ENCODE measurements at regions not wholly inside any gene's neighbourhood (a gene's known extent, or its start where the extent isn't known, plus 50 kb on each side); places are given as distances from the start of the nearest gene placed in this dataset.
"Not testable (repeated sequence)": the region's sequence is repeated elsewhere in the genome, so short reads cannot be mapped to it uniquely, and the experiment has no call there.

DNA sequence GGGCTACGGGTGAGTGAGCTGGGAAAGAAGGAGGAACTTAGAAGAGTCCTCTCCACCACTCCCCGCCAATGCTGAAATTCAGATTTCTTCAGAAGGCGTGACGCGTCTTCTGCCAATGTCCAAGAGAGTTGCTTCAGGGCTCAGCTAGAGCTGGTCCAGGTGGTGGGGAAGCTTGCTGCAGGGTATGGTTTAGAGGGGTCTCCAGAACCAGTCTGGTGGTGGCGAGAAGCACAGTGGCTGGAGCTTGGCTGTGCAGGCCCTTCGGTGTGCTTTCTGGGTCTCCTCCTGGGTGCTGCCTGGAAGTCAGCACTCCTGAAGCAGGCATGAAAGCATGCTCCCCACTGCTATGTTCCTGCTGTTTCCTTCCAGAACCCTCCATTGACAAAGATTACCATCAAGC, 387.2 kb downstream of the PTPRU start:
- Mint-ChIP-seq H3K9me3 (peaks cover 4% of the 10 kb centered on the region), H3K36me3 (no peaks in the 10 kb centered on the region), H3K27me3 (peaks cover 7% of the 10 kb centered on the region), H3K27ac (no peak overlapping the region), H3K4me1 (no peaks in the 10 kb centered on the region), H3K4me3 (no peak overlapping the region)
- no peak for ATAC-seq (ENCODE audit: low read depth)
- peak in 1 of 2 donors; percentile 5 for DNase-seq (ENCODE audit: low spot score in 2 of 2)

DNA sequence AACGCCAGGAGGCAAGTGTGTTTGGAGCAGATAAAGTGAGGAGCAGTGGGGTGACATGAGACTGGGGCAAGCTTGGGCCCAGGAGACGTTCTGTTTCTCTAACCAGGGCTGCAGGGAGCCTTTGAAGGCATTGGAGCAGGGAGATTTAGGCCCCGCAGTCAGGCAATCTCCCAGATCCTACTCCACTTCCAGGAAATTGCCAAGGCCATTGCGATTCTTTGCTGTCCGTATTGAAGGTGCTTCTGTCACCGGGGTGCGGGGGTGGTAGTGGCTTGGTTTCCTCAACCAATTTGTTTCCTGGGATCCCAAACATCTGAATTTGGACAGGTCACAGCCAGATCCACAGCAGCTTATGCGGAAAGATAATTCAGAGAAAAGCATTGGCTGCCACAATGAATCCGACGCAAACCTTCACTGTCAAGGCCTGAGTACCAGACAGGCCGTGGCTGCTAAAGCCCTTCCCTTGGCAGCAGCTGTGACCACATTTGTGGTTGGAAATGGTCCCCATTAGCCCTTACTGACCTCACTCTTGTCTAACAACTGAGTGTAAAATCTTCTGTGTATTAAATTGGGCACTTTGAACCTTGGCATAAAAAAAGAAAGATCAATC, 385.6 kb downstream of the PTPRU start:
- no peak overlapping the region for H3K27ac Mint-ChIP-seq
- H3K36me3 Mint-ChIP-seq, result no peaks in the 10 kb centered on the region
- peaks cover 2% of the 10 kb centered on the region for H3K9me3 Mint-ChIP-seq
- no peak overlapping the region for H3K4me3 Mint-ChIP-seq
- DNase-seq (ENCODE audit: low spot score in 2 of 2) (no peak), ATAC-seq (ENCODE audit: low read depth) (no peak)
- peaks cover 7% of the 10 kb centered on the region for H3K27me3 Mint-ChIP-seq
- H3K4me1 Mint-ChIP-seq, result no peaks in the 10 kb centered on the region

DNA sequence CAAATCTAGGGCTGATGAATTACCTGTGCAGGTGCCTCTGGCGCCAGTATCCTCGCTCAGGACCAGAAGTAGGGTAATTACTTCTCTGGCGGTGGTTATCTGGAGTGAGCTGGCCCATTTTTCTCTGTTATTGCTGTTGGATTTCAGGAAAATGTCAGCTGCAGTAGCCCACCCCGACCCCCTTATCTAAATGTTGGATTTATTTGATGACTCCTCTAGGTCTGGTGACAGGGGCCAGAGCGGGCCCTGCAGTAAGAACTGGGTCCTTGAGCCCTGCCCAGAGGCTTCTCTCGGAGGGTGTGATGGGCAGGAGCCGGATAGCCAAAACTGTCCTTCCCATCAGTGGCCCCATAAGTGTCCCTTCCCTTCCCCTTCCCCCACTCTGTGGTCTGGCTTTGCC, 384.3 kb downstream of the PTPRU start:
- ATAC-seq (ENCODE audit: low read depth) (no peak), DNase-seq (ENCODE audit: low spot score in 2 of 2) (peak in 1 of 2 donors; percentile 3)
- H3K36me3 Mint-ChIP-seq, result no peaks in the 10 kb centered on the region
- peaks cover 7% of the 10 kb centered on the region for H3K27me3 Mint-ChIP-seq
- H3K4me1 Mint-ChIP-seq, result no peaks in the 10 kb centered on the region
- H3K9me3 Mint-ChIP-seq, result no peaks in the 10 kb centered on the region
- H3K27ac Mint-ChIP-seq, result no peak overlapping the region
- no peak overlapping the region for H3K4me3 Mint-ChIP-seq

DNA sequence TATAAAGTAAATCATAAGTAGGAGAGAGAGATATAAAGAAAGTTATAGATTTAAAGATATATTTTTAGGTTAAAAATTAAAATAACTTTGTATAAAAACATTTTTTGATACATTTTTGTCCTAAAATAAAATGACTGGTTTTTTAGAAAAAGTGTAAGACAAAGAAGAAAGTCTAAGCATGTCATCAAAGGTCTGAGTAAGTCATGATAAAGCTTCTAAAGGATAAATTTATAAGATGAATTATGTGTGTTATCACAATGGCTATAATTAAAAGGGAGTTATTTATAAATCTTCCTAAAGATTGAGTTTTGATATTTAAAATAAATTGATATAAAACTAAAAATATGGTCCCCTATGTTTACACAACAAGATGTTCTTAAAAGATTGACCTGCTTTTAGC, 370.9 kb downstream of the PTPRU start:
- ATAC-seq (ENCODE audit: low read depth) (no peak), DNase-seq (ENCODE audit: low spot score in 2 of 2) (no peak)
- Mint-ChIP-seq H3K36me3 (no peaks in the 10 kb centered on the region), H3K9me3 (peaks cover 1% of the 10 kb centered on the region), H3K27ac (no peak overlapping the region), H3K4me1 (no peaks in the 10 kb centered on the region), H3K4me3 (no peak overlapping the region), H3K27me3 (no peaks in the 10 kb centered on the region)

DNA sequence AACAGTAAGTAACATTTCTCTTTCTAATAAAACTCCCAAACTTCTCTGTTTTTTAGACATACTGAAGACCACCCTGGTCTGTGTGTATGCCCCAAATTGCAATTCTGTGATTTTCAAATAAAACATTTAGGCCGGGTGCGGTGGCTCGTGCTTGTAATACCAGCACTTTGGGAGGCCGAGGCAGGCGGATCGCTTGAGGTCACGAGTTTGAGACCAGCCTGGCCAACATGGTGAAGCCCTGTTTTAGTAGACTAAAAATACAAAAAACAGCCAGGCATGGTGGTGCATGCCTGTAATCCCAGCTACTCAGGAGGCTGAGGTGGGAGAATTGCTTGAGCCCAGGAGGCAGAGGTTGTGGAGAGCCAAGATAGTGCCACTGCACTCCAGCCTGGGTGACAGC, 368.5 kb downstream of the PTPRU start:
- ATAC-seq (ENCODE audit: low read depth); H3K27ac Mint-ChIP-seq; DNase-seq (ENCODE audit: low spot score in 2 of 2); H3K27me3 Mint-ChIP-seq; H3K4me1 Mint-ChIP-seq; H3K4me3 Mint-ChIP-seq; H3K9me3 Mint-ChIP-seq; H3K36me3 Mint-ChIP-seq: not testable (repeated sequence)

DNA sequence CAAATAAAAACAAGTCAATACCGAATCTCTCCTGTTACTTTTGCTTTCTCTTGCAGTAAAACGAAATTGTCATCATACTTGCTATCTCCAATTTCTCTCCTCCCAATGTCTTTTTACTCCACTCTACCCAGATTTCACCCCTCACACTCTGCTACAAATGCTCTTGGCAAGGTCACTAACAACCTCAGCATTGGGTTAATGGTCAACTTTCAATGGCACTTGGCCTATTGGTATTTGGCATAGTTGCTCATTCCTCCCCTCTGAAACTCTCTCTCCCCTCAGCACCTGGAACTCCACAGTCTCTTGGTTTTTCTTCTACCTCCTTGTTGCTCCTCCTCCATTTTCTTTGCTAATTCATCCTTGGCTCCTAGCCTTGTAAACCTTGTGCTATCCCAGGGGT, 367.3 kb downstream of the PTPRU start:
- Mint-ChIP-seq H3K4me3 (no peak overlapping the region), H3K27ac (no peak overlapping the region), H3K9me3 (peaks cover 1% of the 10 kb centered on the region), H3K36me3 (no peaks in the 10 kb centered on the region), H3K4me1 (no peaks in the 10 kb centered on the region), H3K27me3 (peaks cover 2% of the 10 kb centered on the region)
- DNase-seq (ENCODE audit: low spot score in 2 of 2) (peak in 1 of 2 donors; percentile 3), ATAC-seq (ENCODE audit: low read depth) (no peak)

DNA sequence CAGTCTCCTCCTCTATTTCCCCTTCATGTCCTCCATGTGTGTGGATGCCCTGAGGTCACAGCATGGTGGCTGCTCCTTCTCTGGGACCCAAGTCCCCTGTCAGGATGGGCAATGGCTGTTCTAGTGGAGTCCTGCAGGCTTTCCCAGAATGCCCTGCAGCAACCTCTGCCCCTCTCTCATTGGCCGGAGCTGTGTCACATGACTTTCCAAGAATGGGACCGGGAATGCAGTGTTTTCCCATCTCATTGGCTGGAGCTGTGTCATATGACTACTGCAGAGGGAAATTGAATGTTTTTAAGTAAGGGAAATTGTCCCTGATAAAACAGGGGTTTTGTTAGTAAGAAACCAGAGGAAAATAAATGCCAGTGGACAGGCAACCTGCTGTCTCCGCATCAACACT, 365.9 kb downstream of the PTPRU start:
- H3K27ac Mint-ChIP-seq, result no peak overlapping the region

DNA sequence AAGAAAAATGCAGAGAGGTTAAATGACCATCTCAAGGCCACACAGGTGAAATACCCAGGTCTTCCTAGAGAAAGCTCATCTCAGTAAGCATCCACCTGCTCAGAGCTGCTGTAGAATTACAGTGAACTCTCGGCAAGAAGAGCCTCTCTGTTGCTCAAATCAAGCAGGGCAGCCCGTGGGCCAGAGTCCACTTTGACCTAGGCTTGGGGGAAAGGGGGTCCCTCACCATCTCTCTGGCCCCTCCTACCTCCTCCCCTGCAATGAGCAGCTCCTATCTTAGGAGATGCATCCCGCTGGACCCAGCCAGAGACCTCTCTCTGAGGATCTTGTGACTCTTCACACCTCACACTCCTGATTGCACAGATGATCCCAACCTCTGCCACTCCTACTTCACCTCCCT, 364.7 kb downstream of the PTPRU start:
- Mint-ChIP-seq H3K27ac (no peak overlapping the region), H3K4me3 (no peak overlapping the region), H3K27me3 (peaks cover 4% of the 10 kb centered on the region), H3K9me3 (no peaks in the 10 kb centered on the region), H3K4me1 (no peaks in the 10 kb centered on the region), H3K36me3 (no peaks in the 10 kb centered on the region)
- DNase-seq (ENCODE audit: low spot score in 2 of 2), result peak in 1 of 2 donors; percentile 4
- no peak for ATAC-seq (ENCODE audit: low read depth)

More for the DNA sequence above, 365.9 kb downstream of the PTPRU start:
- DNase-seq (ENCODE audit: low spot score in 2 of 2) (peak in 1 of 2 donors; percentile 4), ATAC-seq (ENCODE audit: low read depth) (no peak)
- no peaks in the 10 kb centered on the region for H3K9me3 Mint-ChIP-seq
- no peaks in the 10 kb centered on the region for H3K36me3 Mint-ChIP-seq
- H3K27me3 Mint-ChIP-seq, result peaks cover 2% of the 10 kb centered on the region
- no peak overlapping the region for H3K4me3 Mint-ChIP-seq
- H3K4me1 Mint-ChIP-seq, result no peaks in the 10 kb centered on the region

DNA sequence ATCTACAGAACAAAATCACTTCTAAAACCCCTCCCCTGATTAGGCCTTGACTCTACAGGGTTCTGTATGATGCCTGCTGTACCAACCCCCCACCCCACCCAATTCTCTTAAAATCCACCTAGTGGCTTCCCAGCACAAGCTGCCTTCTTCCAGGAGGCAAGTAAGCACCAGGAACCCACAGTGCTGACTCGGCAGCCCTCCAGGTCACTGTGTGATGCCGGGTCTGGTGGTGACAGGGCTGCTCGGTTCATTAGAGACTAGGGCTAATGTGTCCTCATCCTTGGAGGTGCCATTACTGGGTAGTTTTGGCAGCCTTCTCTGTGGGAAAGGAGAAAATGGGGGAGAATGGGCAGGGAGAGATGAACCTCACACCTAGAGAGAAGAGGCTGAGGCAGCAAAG, 363.5 kb downstream of the PTPRU start:
- no peaks in the 10 kb centered on the region for H3K4me1 Mint-ChIP-seq
- peaks cover 4% of the 10 kb centered on the region for H3K27me3 Mint-ChIP-seq

DNA sequence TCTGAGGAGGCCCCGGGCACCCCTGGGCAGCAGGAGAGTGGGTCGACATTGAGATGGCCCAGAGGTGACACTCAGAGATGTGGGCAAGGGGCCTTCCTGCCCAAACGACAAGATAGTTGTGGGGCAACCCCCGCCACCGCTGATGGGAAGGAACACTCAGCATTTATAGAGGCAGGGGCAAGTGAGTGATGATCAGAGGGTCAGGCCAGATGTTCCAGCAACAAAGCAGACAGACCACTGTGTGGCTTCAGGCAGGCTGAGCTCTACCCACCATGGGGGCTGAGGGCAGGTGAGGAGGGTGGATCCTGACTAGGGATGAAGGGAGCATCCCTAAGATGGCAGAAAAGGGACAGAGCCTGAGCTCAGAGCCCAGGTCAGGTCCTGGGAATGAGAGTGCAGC, 362.7 kb downstream of the PTPRU start:
- Mint-ChIP-seq H3K27me3 (peaks cover 4% of the 10 kb centered on the region), H3K4me1 (no peaks in the 10 kb centered on the region), H3K9me3 (no peaks in the 10 kb centered on the region), H3K36me3 (no peaks in the 10 kb centered on the region), H3K27ac (no peak overlapping the region), H3K4me3 (no peak overlapping the region)
- ATAC-seq (ENCODE audit: low read depth), result no peak
- peak in 1 of 2 donors; percentile 1 for DNase-seq (ENCODE audit: low spot score in 2 of 2)

More for the DNA sequence above, 363.5 kb downstream of the PTPRU start:
- H3K27ac Mint-ChIP-seq, result no peak overlapping the region
- ATAC-seq (ENCODE audit: low read depth) (no peak), DNase-seq (ENCODE audit: low spot score in 2 of 2) (peak in 1 of 2 donors; percentile 2)
- no peaks in the 10 kb centered on the region for H3K9me3 Mint-ChIP-seq
- no peaks in the 10 kb centered on the region for H3K36me3 Mint-ChIP-seq
- no peak overlapping the region for H3K4me3 Mint-ChIP-seq

DNA sequence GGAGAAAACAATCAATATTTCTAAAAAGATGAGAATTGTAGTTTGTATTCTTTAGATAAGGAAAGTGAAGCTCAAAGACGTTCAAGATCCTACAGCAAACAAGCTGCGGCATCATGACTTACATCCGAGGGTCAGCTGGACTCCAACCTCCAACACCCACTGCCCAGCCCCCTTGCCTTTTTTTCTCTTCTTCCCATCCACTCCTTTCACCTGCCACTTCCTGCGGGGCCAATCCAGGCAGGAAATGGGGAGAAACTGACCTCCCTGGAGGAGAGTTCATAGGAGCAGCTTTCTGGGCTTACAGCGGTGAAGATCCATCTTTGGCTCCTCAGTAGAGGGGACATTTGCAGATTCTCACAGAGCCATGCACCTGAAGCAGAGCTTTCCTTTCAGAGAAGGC, 361.5 kb downstream of the PTPRU start:
- ATAC-seq (ENCODE audit: low read depth) (no peak), DNase-seq (ENCODE audit: low spot score in 2 of 2) (peak in 1 of 2 donors; percentile 1)
- no peaks in the 10 kb centered on the region for H3K4me1 Mint-ChIP-seq
- H3K27me3 Mint-ChIP-seq, result peaks cover 4% of the 10 kb centered on the region
- H3K36me3 Mint-ChIP-seq, result no peaks in the 10 kb centered on the region
- H3K27ac Mint-ChIP-seq, result no peak overlapping the region
- no peaks in the 10 kb centered on the region for H3K9me3 Mint-ChIP-seq
- no peak overlapping the region for H3K4me3 Mint-ChIP-seq

DNA sequence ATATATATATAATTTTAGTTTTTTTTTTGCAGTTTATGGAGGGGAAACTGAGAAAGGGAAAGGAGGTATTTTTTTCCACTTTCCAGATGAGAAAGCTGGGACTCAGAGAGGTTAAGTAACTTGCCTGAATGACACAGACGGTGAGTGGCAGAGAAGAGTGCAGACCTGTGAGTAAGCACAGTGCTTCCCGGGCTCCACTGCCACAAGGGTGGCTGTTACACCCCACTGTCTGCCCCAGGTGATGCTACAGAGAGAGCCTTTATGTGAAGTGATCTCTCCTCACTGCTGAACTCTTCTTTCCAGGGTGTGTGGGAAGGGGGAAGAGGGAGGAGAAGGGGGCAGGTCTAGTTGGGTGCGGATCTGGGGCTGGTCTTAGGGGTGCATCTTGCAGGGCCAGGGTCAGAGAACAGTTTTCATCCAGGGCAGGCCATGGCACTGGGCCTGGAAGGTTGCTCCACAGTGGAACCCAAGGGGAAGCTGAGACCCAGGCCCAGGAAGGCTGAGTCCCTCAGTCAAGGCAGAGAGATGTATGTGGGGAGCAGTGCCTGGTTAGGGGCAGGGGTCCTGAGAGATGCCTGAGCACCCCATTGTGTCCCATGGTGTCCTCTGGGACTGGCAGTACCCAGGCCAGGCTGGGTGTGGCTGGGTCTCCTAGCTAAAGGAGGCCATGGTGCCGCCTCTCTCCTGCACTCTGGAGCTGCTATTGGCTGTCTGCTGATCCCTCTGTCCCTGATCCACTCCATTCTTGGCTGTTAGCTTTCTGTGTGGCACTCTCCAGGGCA, 357.5 kb downstream of the PTPRU start:
- H3K4me3 Mint-ChIP-seq, result no peak overlapping the region
- H3K27me3 Mint-ChIP-seq, result peaks cover 8% of the 10 kb centered on the region
- ATAC-seq (ENCODE audit: low read depth) (no peak), DNase-seq (ENCODE audit: low spot score in 2 of 2) (peak in 1 of 2 donors; percentile 4)
- H3K27ac Mint-ChIP-seq, result no peak overlapping the region
- H3K9me3 Mint-ChIP-seq, result peaks cover 2% of the 10 kb centered on the region
- H3K36me3 Mint-ChIP-seq, result no peaks in the 10 kb centered on the region
- H3K4me1 Mint-ChIP-seq, result no peaks in the 10 kb centered on the region

DNA sequence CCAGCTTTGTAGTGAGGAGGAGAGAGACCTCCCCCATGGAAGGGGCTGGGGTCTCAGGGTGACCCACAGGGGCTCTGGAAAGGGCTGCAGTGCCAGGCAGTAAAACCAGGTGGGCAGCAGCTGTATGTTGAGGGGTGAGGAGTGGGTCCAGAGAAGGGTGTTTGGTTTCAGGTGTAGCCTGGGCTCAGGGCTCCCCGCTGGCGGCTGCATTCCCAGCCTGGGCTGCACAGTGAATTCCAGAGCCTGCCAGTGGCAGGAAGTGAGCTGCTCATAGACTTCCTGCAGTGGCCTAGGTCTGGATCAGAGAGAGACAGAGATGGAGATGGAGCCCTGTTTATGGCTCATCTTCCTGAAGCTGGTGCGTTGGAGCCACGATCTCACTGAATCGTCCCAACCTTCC, 356.4 kb downstream of the PTPRU start:
- peaks cover 2% of the 10 kb centered on the region for H3K9me3 Mint-ChIP-seq
- no peak overlapping the region for H3K27ac Mint-ChIP-seq
- H3K4me1 Mint-ChIP-seq, result no peaks in the 10 kb centered on the region
- no peaks in the 10 kb centered on the region for H3K36me3 Mint-ChIP-seq
- H3K27me3 Mint-ChIP-seq, result peaks cover 8% of the 10 kb centered on the region
- DNase-seq (ENCODE audit: low spot score in 2 of 2) (peak in 1 of 2 donors; percentile 5), ATAC-seq (ENCODE audit: low read depth) (no peak)
- H3K4me3 Mint-ChIP-seq, result no peak overlapping the region

DNA sequence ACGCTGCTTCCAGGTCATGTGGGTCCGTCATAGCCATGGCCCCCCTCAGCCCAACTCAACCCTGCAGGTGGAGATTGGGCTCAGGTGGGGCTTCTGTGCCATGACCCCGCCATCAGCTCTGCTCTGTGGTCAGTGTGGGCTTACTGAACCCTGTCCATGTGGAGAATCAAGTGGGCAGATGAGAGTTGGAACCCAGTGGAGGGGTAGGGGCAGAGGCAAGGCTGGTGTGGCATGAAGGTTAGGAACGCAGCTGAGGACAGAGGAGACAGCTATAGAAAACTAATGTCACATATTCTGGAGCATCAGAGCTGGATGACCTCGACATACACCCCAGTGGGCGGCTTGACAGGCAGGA, 355.9 kb downstream of the PTPRU start:
- peaks cover 6% of the 10 kb centered on the region for H3K9me3 Mint-ChIP-seq
- DNase-seq (ENCODE audit: low spot score in 2 of 2) (peak in 1 of 2 donors; percentile 4), ATAC-seq (ENCODE audit: low read depth) (no peak)
- H3K27me3 Mint-ChIP-seq, result peaks cover 11% of the 10 kb centered on the region
- no peaks in the 10 kb centered on the region for H3K4me1 Mint-ChIP-seq
- no peaks in the 10 kb centered on the region for H3K36me3 Mint-ChIP-seq
- H3K4me3 Mint-ChIP-seq, result no peak overlapping the region
- no peak overlapping the region for H3K27ac Mint-ChIP-seq

Data from memory B cell (primary cell).